ENCODE measurements at regions not wholly inside any gene's neighbourhood (a gene's known extent, or its start where the extent isn't known, plus 50 kb on each side); places are given as distances from the start of the nearest gene placed in this dataset.

GRCh38 chrX:69085151-69085550 is 80.1 kb downstream of the PJA1 start:
- no peak for TF ChIP-seq POLR2A (IDR thresholded peaks at IDR 0.05)
- no peak for TF ChIP-seq EP300 (IDR thresholded peaks at IDR 0.05)
- TF ChIP-seq POLR2AphosphoS5 (IDR thresholded peaks at IDR 0.05) = no peak
- TF ChIP-seq, protein P1, sequence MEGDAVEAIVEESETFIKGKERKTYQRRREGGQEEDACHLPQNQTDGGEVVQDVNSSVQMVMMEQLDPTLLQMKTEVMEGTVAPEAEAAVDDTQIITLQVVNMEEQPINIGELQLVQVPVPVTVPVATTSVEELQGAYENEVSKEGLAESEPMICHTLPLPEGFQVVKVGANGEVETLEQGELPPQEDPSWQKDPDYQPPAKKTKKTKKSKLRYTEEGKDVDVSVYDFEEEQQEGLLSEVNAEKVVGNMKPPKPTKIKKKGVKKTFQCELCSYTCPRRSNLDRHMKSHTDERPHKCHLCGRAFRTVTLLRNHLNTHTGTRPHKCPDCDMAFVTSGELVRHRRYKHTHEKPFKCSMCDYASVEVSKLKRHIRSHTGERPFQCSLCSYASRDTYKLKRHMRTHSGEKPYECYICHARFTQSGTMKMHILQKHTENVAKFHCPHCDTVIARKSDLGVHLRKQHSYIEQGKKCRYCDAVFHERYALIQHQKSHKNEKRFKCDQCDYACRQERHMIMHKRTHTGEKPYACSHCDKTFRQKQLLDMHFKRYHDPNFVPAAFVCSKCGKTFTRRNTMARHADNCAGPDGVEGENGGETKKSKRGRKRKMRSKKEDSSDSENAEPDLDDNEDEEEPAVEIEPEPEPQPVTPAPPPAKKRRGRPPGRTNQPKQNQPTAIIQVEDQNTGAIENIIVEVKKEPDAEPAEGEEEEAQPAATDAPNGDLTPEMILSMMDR (IDR thresholded peaks at IDR 0.05) = no peak
- no peaks in the 10 kb centered on the region for H3K4me1 ChIP-seq
- no peak overlapping the region for H3K4me3 ChIP-seq
- 57 to 75% methylated on average over 1 of the region's 1 CpG for WGBS, 2 donors
- no peak for DNase-seq
- intact Hi-C loops (cut with DNase I) = no loop called here
- H3K27ac ChIP-seq = no peak overlapping the region
- no peaks in the 10 kb centered on the region for H3K9me3 ChIP-seq
- no peaks in the 10 kb centered on the region for H3K27me3 ChIP-seq
- no peaks in the 10 kb centered on the region for H3K36me3 ChIP-seq

DNA sequence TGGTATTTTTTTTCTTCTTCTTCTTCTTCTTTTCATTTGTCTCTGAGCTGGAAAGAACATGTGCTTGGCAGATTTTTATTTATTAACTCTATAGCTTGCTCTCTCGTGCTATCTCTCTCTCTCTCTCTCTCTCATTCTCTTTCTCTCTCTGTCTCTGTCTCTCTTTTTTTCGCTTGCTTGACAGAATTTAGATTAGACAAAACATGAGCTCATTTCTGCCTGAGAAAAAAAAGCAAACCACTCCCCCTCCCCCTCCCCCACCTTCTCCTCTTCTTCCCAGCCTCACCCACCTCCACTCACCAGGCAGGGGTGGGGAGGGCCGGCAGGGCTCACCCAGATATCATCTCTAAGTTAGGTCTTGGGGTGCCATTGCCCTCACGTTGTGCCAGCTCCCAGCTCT is 81.5 kb downstream of the PJA1 start:
- no peaks in the 10 kb centered on the region for H3K9me3 ChIP-seq
- intact Hi-C loops (cut with DNase I) = no loop called here
- H3K36me3 ChIP-seq = no peaks in the 10 kb centered on the region
- no peak overlapping the region for H3K4me3 ChIP-seq
- no peak overlapping the region for H3K27ac ChIP-seq
- no peak for DNase-seq
- no peak for TF ChIP-seq POLR2AphosphoS5 (IDR thresholded peaks at IDR 0.05)
- TF ChIP-seq, protein P1 (IDR thresholded peaks at IDR 0.05) = no peak
- WGBS, 2 donors = 76 to 84% methylated on average over 4 of the region's 4 CpGs
- no peaks in the 10 kb centered on the region for H3K4me1 ChIP-seq
- H3K27me3 ChIP-seq = no peaks in the 10 kb centered on the region

DNA sequence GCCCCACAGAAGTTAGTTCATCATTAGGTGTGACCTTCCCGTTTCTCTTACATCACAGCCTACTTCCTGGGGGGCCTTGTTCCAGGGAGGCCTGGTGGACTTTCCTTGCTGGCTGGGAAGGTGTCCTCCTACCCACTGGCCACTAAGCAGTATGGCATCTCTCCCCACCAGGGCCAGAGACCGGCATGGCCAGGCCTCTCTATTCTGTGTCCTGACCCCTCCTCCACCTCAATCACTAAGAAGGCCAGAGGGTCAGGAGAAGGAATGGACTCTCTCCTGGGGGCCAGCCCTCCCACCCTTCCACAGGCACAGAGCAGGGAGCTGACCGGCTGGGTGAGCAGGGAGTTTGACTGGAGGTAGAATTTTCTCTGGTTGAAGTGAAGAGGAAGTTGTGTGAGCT is 81.9 kb downstream of the PJA1 start:
- intact Hi-C loops (cut with DNase I) = no loop called here

DNA sequence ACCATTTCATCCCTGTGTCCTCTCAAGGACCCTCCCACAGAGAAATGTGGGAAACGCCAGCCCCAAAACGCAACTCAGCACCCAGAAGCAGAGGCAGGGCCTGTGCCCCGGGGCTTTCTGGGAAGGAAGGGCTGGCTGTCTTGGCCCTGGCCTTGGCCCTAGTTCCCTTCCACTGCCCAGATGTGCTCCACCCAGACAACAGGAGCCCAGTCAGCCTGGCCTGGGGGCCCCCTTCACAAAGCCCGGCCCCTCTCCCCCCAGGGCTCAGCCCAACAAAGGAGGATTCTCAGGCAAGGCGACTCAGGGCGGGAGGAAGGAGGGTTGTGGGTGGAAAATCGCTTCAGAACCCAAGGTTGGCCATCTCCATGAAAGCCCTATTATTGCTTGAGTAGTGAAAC is 82.5 kb downstream of the PJA1 start:
- no peaks in the 10 kb centered on the region for H3K4me1 ChIP-seq
- DNase-seq = no peak
- H3K27me3 ChIP-seq = no peaks in the 10 kb centered on the region
- no peak overlapping the region for H3K27ac ChIP-seq
- 92 to 93% methylated on average over 7 of the region's 7 CpGs for WGBS, 2 donors
- no peaks in the 10 kb centered on the region for H3K9me3 ChIP-seq
- H3K4me3 ChIP-seq = no peak overlapping the region
- intact Hi-C loops (cut with DNase I) = no loop called here
- no peaks in the 10 kb centered on the region for H3K36me3 ChIP-seq
- TF ChIP-seq EP300 (IDR thresholded peaks at IDR 0.05) = no peak
- no peak for TF ChIP-seq POLR2A (IDR thresholded peaks at IDR 0.05)
- TF ChIP-seq, protein P1 (IDR thresholded peaks at IDR 0.05) = no peak
- TF ChIP-seq POLR2AphosphoS5 (IDR thresholded peaks at IDR 0.05) = no peak

More for the DNA sequence above, 81.9 kb downstream of the PJA1 start:
- no peaks in the 10 kb centered on the region for H3K27me3 ChIP-seq
- no peaks in the 10 kb centered on the region for H3K36me3 ChIP-seq
- H3K4me3 ChIP-seq = no peak overlapping the region
- H3K27ac ChIP-seq = no peak overlapping the region
- no peaks in the 10 kb centered on the region for H3K9me3 ChIP-seq
- no peak for DNase-seq
- TF ChIP-seq POLR2A (IDR thresholded peaks at IDR 0.05) = no peak
- no peak for TF ChIP-seq EP300 (IDR thresholded peaks at IDR 0.05)
- H3K4me1 ChIP-seq = no peaks in the 10 kb centered on the region
- WGBS, 2 donors = 72 to 87% methylated on average over 3 of the region's 3 CpGs

GRCh38 chrX:69082055-69082752 is 83.0 kb downstream of the PJA1 start:
- intact Hi-C loops (cut with DNase I) = no loop called here
- DNase-seq = no peak
- Histone ChIP-seq H3K36me3 (no peaks in the 10 kb centered on the region), H3K27ac (no peak overlapping the region), H3K4me1 (no peaks in the 10 kb centered on the region), H3K4me3 (no peak overlapping the region), H3K27me3 (no peaks in the 10 kb centered on the region), H3K9me3 (no peaks in the 10 kb centered on the region)
- WGBS, 2 donors = 37 to 67% methylated on average over 10 of the region's 10 CpGs
- TF ChIP-seq POLR2A (IDR thresholded peaks at IDR 0.05) (no peak), POLR2AphosphoS5 (IDR thresholded peaks at IDR 0.05) (no peak), EP300 (IDR thresholded peaks at IDR 0.05) (no peak)
- TF ChIP-seq, protein P1 (IDR thresholded peaks at IDR 0.05) = no peak

All from sigmoid colon (tissue), 6 donors.